Testis (tissue), 2 donors: ENCODE measurements at regions not wholly inside any gene's neighbourhood (a gene's known extent, or its start where the extent isn't known, plus 50 kb on each side); places are given as distances from the start of the nearest gene placed in this dataset.
A peak's percentile ranks its signal among the peaks of the same experiment; 100 is the strongest.

Source experiments
- DNase-seq: peaks from one replicate; pipeline ENCODE4 v3.0.0-alpha.2; 2019
- H3K27ac ChIP-seq, 2 donors: fragments of 200-600 bp; sonication (generic); one replicate each; pipeline ENCODE4 v1.5.1; 2019
- H3K27me3 ChIP-seq: fragments of 200-600 bp; sonication (generic); one replicate; pipeline ENCODE4 v1.5.1; 2019
- H3K36me3 ChIP-seq: fragments of 200-600 bp; sonication (generic); one replicate; pipeline ENCODE4 v1.5.1; 2017; ENCODE audit warnings: low read depth; ENCODE audit errors: missing control alignments
- H3K4me1 ChIP-seq: fragments of 200-600 bp; sonication (generic); one replicate; pipeline ENCODE4 v1.5.1; 2019
- H3K4me3 ChIP-seq, 2 donors: fragments of 200-600 bp; sonication (generic); one replicate each; pipeline ENCODE4 v1.5.1; 2017 to 2019
- H3K9me3 ChIP-seq: fragments of 200-600 bp; sonication (generic); one replicate; pipeline ENCODE4 v1.5.1; 2017
- CTCF ChIP-seq, 3 experiments: fragments of 450-650 bp in 2 of 3; fragments of 200-600 bp in 1 of 3; sonication (generic) in 1 of 3; IDR thresholded peaks; one replicate each; pipeline ENCODE4 v1.5.1; 2016 to 2019; ENCODE audit warnings: antibody characterized with exemption in 3 of 3, mild to moderate bottlenecking in 2 of 3, moderate library complexity in 1 of 3
- POLR2A ChIP-seq: fragments of 450-650 bp; IDR thresholded peaks from one replicate; pipeline ENCODE4 v1.6.1; 2017; ENCODE audit warnings: antibody characterized with exemption, mild to moderate bottlenecking, moderate library complexity
- WGBS, 2 donors: methylation state at CpG; one replicate each; pipeline ENCODE4 v1.1.5; 2018; 5-methylcytosine and 5-hydroxymethylcytosine counted together
- intact Hi-C: fragments of 100-400 bp; cut with DNase I; formaldehyde crosslinking; loops from one replicate; pipeline ENCODE4 v1.15.1; 2023; ENCODE audit warnings: low total_unique reads

GRCh38 chr6:19009769-19010168, 622.6 kb downstream of the RNF144B start:
- intact Hi-C loops, result no loop called here
- Histone ChIP-seq H3K4me3 (no peak overlapping the region), H3K27me3 (no peaks in the 10 kb centered on the region), H3K9me3 (no peaks in the 10 kb centered on the region), H3K4me1 (no peaks in the 10 kb centered on the region), H3K27ac (no peak overlapping the region), H3K36me3 (no peaks in the 10 kb centered on the region)
- WGBS, 2 donors, result 77 to 78% methylated on average over 3 of the region's 3 CpGs
- no peak for DNase-seq
- TF ChIP-seq CTCF (IDR thresholded peaks at IDR 0.05), result no peak
- no peak for TF ChIP-seq POLR2A

GRCh38 chr6:19013026-19013705, 626.0 kb downstream of the RNF144B start:
- DNase-seq, result no peak
- H3K36me3 ChIP-seq, result no peaks in the 10 kb centered on the region
- TF ChIP-seq CTCF (IDR thresholded peaks at IDR 0.05) (no peak), POLR2A (no peak)
- H3K4me3 ChIP-seq, result no peak overlapping the region
- no peaks in the 10 kb centered on the region for H3K27me3 ChIP-seq
- no peaks in the 10 kb centered on the region for H3K4me1 ChIP-seq
- intact Hi-C loops, result no loop called here
- WGBS, 2 donors, result 82 to 91% methylated on average over 4 of the region's 4 CpGs
- no peaks in the 10 kb centered on the region for H3K9me3 ChIP-seq
- no peak overlapping the region for H3K27ac ChIP-seq

- Histone ChIP-seq H3K4me1 (no peaks in the 10 kb centered on the region), H3K27me3 (no peaks in the 10 kb centered on the region), H3K36me3 (no peaks in the 10 kb centered on the region), H3K9me3 (no peaks in the 10 kb centered on the region), H3K4me3 (no peak overlapping the region), H3K27ac (no peak overlapping the region)
- peak; percentile 63 for DNase-seq
- intact Hi-C loops, result no loop called here
- TF ChIP-seq CTCF (IDR thresholded peaks at IDR 0.05) (peak in 2 of 3 experiments; percentile 37 to 42), POLR2A (no peak)
- 49 to 63% methylated on average over 4 of the region's 4 CpGs for WGBS, 2 donors
Measured at GRCh38 chr6:19024737-19025136, 637.6 kb downstream of the RNF144B start.

DNA sequence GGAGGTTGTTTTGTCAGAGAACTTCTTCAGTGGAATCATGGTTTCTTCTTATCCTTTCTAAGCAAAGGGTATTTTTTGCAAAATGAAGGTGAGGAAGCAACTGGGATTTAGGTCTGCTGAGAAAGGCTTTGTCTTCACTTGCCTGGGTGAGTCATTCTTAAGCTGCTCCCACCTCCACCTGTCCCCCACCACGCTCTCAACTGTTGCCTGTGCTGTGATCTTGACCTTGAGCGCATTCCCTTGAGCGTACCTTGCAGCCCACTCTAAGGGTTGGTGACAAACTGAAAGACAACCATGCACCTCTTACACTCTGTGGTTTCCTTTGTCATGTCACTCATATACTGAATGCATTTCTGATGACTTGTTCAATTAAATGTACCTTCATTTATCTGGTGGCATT, 641.1 kb downstream of the RNF144B start:
- WGBS, 2 donors, result 70 to 82% methylated on average over 3 of the region's 3 CpGs
- Histone ChIP-seq H3K4me1 (peaks cover 7% of the 10 kb centered on the region), H3K4me3 (no peak overlapping the region), H3K27me3 (no peaks in the 10 kb centered on the region), H3K27ac (no peak overlapping the region), H3K36me3 (no peaks in the 10 kb centered on the region), H3K9me3 (no peaks in the 10 kb centered on the region)
- no peak for TF ChIP-seq POLR2A
- TF ChIP-seq CTCF (IDR thresholded peaks at IDR 0.05), result no peak
- intact Hi-C loops, result no loop called here
- DNase-seq, result no peak
